ENCODE measurements at regions not wholly inside any gene's neighbourhood (a gene's known extent, or its start where the extent isn't known, plus 50 kb on each side); places are given as distances from the start of the nearest gene placed in this dataset.

- TF ChIP-seq CTCF (IDR thresholded peaks at IDR 0.05) = no peak
Measured at GRCh38 chr18:1928711-1929110, 642.6 kb downstream of the METTL4 start.

GRCh38 chr18:1929720-1930119 is 641.6 kb downstream of the METTL4 start:
- TF ChIP-seq CTCF (IDR thresholded peaks at IDR 0.05) = no peak

GRCh38 chr18:1930291-1931270 is 640.7 kb downstream of the METTL4 start:
- TF ChIP-seq CTCF (IDR thresholded peaks at IDR 0.05) = no peak

GRCh38 chr18:1952486-1952885 is 618.8 kb downstream of the METTL4 start:
- TF ChIP-seq CTCF (IDR thresholded peaks at IDR 0.05) = no peak

- TF ChIP-seq CTCF (IDR thresholded peaks at IDR 0.05) = no peak
Measured at GRCh38 chr18:1954583-1955312, 616.6 kb downstream of the METTL4 start.

GRCh38 chr18:1958798-1959197 is 612.5 kb downstream of the METTL4 start:
- TF ChIP-seq CTCF (IDR thresholded peaks at IDR 0.05) = no peak

- no peak for TF ChIP-seq CTCF (IDR thresholded peaks at IDR 0.05)
Measured at GRCh38 chr18:1965016-1965415, 606.3 kb downstream of the METTL4 start.

Data from LNCAP (cell line).